ENCODE measurements at regions not wholly inside any gene's neighbourhood (a gene's known extent, or its start where the extent isn't known, plus 50 kb on each side); places are given as distances from the start of the nearest gene placed in this dataset.

GRCh38 chr2:23296691-23297090 is 88.3 kb upstream of the KLHL29 start:
- TF ChIP-seq CTCF (IDR thresholded peaks at IDR 0.05; ENCODE audit: insufficient read depth in 1 of 2, low read depth in 1 of 2, low read length in 1 of 2, severe bottlenecking in 1 of 2, unreplicated experiment in 1 of 2): no peak
- H3K27ac Mint-ChIP-seq (ENCODE audit: unreplicated experiment): no peak overlapping the region
- intact Hi-C loops (cut with micrococcal nuclease; ENCODE audit: unreplicated experiment): no loop called here

GRCh38 chr2:23297112-23297511 is 87.9 kb upstream of the KLHL29 start:
- DNase-seq: no peak
- BruUV-seq (replicated peaks): no TSS peak
- Mint-ChIP-seq H3K4me3 (ENCODE audit: unreplicated experiment) (no peak overlapping the region), H3K4me1 (ENCODE audit: low read depth, unreplicated experiment) (no peaks in the 10 kb centered on the region), H3K27me3 (ENCODE audit: insufficient read depth, unreplicated experiment) (peaks cover 12% of the 10 kb centered on the region), H3K9me3 (ENCODE audit: unreplicated experiment) (no peaks in the 10 kb centered on the region), H3K27ac (ENCODE audit: unreplicated experiment) (no peak overlapping the region), H3K36me3 (ENCODE audit: insufficient read depth, unreplicated experiment) (no peaks in the 10 kb centered on the region)
- no peaks in the 10 kb centered on the region for H3K27me3 ChIP-seq (replicated peaks; ENCODE audit: control insufficient read depth, insufficient read depth, low read length)
- intact Hi-C loops (cut with micrococcal nuclease; ENCODE audit: unreplicated experiment): no loop called here
- CTCF ChIA-PET: no interaction called here
- no peaks in the 10 kb centered on the region for H3K36me3 ChIP-seq (ENCODE audit: control insufficient read depth, insufficient read depth, low read length)
- H3K9me3 ChIP-seq: no peaks in the 10 kb centered on the region
- no peak overlapping the region for H3K4me3 ChIP-seq (ENCODE audit: low read depth, low read length)
- H3K4me1 ChIP-seq: no peaks in the 10 kb centered on the region
- no peak for TF ChIP-seq CTCF (IDR thresholded peaks at IDR 0.05; ENCODE audit: insufficient read depth in 1 of 2, low read depth in 1 of 2, low read length in 1 of 2, severe bottlenecking in 1 of 2, unreplicated experiment in 1 of 2)
- POLR2A ChIA-PET: no interaction called here

More at GRCh38 chr2:23296691-23297090, 88.3 kb upstream of the KLHL29 start:
- Histone ChIP-seq H3K4me3 (ENCODE audit: low read depth, low read length) (no peak overlapping the region), H3K4me1 (no peaks in the 10 kb centered on the region), H3K9me3 (no peaks in the 10 kb centered on the region), H3K27me3 (replicated peaks; ENCODE audit: control insufficient read depth, insufficient read depth, low read length) (no peaks in the 10 kb centered on the region), H3K36me3 (ENCODE audit: control insufficient read depth, insufficient read depth, low read length) (no peaks in the 10 kb centered on the region)
- POLR2A ChIA-PET: no interaction called here
- BruUV-seq (replicated peaks): no TSS peak
- Mint-ChIP-seq H3K4me1 (ENCODE audit: low read depth, unreplicated experiment) (no peaks in the 10 kb centered on the region), H3K36me3 (ENCODE audit: insufficient read depth, unreplicated experiment) (no peaks in the 10 kb centered on the region), H3K9me3 (ENCODE audit: unreplicated experiment) (no peaks in the 10 kb centered on the region), H3K27me3 (ENCODE audit: insufficient read depth, unreplicated experiment) (peaks cover 12% of the 10 kb centered on the region), H3K4me3 (ENCODE audit: unreplicated experiment) (no peak overlapping the region)
- CTCF ChIA-PET: no interaction called here
- DNase-seq: no peak

GRCh38 chr2:23298551-23298950 is 86.4 kb upstream of the KLHL29 start:
- intact Hi-C loops (cut with micrococcal nuclease; ENCODE audit: unreplicated experiment): no loop called here
- ChIA-PET CTCF (no interaction called here), POLR2A (no interaction called here)
- Histone ChIP-seq H3K9me3 (no peaks in the 10 kb centered on the region), H3K4me3 (ENCODE audit: low read depth, low read length) (no peak overlapping the region), H3K27me3 (replicated peaks; ENCODE audit: control insufficient read depth, insufficient read depth, low read length) (no peaks in the 10 kb centered on the region), H3K36me3 (ENCODE audit: control insufficient read depth, insufficient read depth, low read length) (no peaks in the 10 kb centered on the region), H3K4me1 (no peaks in the 10 kb centered on the region)
- no peak overlapping the region for H3K4me3 Mint-ChIP-seq (ENCODE audit: unreplicated experiment)
- no peak for TF ChIP-seq CTCF (IDR thresholded peaks at IDR 0.05; ENCODE audit: insufficient read depth in 1 of 2, low read depth in 1 of 2, low read length in 1 of 2, severe bottlenecking in 1 of 2, unreplicated experiment in 1 of 2)
- peaks cover 12% of the 10 kb centered on the region for H3K27me3 Mint-ChIP-seq (ENCODE audit: insufficient read depth, unreplicated experiment)
- no peaks in the 10 kb centered on the region for H3K4me1 Mint-ChIP-seq (ENCODE audit: low read depth, unreplicated experiment)
- no TSS peak for BruUV-seq (replicated peaks)
- no peak overlapping the region for H3K27ac Mint-ChIP-seq (ENCODE audit: unreplicated experiment)
- no peaks in the 10 kb centered on the region for H3K9me3 Mint-ChIP-seq (ENCODE audit: unreplicated experiment)
- DNase-seq: no peak
- no peaks in the 10 kb centered on the region for H3K36me3 Mint-ChIP-seq (ENCODE audit: insufficient read depth, unreplicated experiment)

Measured in Caco-2 (cell line).